ENCODE measurements at regions not wholly inside any gene's neighbourhood (a gene's known extent, or its start where the extent isn't known, plus 50 kb on each side); places are given as distances from the start of the nearest gene placed in this dataset.

GRCh38 chr6:164424489-164424888 is 884.9 kb downstream of the C6orf118 start:
- no peak for DNase-seq

- DNase-seq: no peak
These were observed 890.3 kb downstream of the C6orf118 start for GRCh38 chr6:164419099-164419498.

GRCh38 chr6:164418262-164418588 is 891.2 kb downstream of the C6orf118 start:
- no peak for DNase-seq

GRCh38 chr6:164417537-164418261 is 891.7 kb downstream of the C6orf118 start:
- no peak for DNase-seq

DNA sequence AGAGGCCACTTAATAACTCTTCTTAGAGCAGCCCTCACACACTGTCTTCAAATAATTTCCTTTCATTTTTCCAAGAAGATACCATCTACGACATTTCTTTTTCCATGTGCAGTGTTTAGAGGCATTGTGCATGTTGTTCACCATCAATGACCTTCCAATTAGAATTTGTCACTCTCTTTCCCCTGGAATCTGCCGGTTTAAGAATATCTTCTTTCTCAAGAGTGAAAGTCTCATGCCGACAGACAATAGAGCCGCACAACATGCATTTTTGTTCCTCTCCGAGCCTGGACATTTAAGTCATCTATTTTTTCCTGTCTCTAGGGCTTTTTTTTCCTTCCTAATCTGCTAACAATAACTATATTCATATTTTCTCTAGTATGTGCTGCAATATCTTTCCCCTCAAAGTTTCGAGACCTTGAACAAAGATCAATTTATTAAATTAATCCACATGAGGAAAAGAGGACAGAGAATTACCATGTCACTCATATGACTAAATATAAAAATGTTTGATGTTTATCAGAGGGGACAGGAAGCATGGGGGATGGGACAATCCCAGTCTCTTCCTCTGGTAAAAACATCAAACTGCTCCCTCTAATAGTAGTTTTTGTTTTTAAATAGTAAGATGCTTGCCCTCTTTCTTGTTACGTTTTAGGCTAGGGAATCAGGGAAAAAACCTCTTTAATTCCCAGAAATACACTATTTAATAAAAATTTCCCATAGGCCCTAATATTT is 893.4 kb downstream of the C6orf118 start:
- no peak for DNase-seq

DNA sequence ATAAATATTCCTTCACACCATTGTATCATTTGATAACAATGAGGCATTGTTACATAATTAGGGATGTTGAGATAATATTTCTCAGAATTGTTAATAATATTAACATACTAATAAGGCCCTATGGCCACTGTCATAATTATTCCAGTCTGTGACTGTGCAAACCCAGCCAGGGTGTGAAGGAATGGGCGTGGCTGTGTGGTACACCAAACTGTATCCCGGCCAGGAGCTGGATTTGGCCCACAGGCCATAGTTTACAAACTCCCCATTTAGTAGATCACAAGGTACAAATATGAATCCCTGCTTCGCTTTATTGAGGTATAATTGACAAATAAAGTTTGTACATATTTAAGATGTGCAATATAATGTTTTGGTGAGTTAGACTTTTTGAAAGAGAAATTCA is 894.7 kb downstream of the C6orf118 start:
- no peak for DNase-seq

- no peak for DNase-seq
These were observed 896.8 kb downstream of the C6orf118 start for GRCh38 chr6:164412566-164412965.

DNA sequence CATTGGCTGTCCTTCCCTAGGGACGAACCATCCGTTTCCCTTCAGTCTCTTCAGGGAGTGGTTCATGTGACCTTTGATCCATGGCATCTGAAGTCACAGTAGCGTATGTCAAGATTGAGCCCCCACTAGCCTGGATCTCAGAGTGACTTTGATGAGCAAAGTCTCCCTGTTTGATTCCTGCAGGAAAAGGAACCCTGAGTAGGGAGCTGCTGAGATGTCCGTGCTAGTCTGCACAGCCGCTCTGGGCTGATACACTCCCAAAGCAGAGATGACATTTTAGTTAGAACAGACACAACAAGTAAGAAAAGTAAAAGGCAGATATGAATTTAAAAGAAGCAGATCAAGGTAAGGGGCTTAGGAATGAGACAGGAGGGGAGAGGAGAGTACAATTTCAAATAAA is 899.4 kb downstream of the C6orf118 start:
- DNase-seq: no peak

GRCh38 chr6:164409309-164410009 is 899.9 kb downstream of the C6orf118 start:
- no peak for DNase-seq

- no peak for DNase-seq
These were observed 900.5 kb downstream of the C6orf118 start for GRCh38 chr6:164408868-164409267.

- no peak for DNase-seq
These were observed 904.5 kb downstream of the C6orf118 start for GRCh38 chr6:164404812-164405488.

- no peak for DNase-seq
These were observed 907.5 kb downstream of the C6orf118 start for GRCh38 chr6:164401871-164402270.

DNA sequence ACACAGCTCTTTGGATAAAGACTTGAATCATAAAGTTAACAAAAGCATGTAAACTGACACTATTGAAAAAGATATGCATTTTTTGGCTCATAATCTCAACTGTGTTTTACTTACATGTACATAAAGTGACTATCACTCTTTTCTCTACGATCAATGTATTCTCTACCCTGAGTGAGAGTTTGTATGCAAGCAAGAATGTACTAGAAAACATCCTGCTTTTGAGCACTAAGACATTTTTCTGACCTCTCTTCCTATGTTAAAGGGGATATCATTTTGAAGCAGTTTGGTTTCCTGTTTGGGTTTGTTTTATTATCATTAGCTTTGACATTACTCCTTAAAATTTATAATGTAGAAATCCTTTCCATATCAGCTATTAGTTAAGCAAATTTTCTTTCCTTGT is 910.8 kb downstream of the C6orf118 start:
- no peak for DNase-seq

DNA sequence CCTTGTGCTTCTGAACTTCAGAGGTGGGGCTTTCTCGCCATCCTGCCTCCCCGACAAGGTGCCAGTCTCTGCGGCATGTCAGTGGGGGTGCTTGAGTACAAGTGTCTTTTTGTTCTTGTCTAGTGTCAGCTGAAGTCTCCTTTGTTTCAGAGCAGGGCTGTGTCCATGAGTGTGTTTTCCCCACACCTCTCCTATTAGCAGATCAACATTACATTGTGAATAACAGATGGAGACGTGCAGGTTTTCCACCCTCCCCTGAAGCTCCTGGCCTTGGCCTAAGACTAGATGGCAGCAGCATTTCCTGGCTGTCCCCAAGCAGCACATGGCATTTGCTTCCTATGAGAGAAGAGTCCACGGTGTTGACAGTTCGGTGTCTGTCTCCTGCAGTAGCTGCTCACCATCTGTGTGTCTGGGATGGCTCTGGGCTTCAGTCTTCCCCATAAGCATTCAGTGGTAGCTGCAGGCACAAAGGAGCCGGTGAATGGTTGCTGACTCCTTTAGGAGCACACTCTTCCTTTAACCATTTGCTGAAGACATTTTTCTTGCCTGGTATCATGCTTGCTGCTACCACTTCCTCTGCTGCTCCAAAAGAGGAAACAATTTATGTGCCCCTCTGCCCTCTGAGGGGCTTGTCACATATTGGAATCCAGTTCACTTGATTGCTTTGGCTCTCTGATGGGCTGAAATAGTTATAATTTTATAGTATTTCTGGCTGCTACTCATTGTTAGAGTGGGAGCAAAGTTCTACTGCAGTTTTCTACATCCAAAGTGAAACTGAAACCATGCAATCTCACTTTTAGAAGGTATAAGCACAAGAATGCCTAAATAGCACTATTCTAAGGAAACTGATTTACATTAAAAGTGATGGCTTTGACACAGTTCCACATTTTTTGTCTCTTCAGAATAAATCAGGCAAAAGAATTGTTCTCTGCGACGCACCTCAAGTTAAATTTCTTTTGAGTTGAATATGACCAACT is 913.0 kb downstream of the C6orf118 start:
- DNase-seq: no peak

DNA sequence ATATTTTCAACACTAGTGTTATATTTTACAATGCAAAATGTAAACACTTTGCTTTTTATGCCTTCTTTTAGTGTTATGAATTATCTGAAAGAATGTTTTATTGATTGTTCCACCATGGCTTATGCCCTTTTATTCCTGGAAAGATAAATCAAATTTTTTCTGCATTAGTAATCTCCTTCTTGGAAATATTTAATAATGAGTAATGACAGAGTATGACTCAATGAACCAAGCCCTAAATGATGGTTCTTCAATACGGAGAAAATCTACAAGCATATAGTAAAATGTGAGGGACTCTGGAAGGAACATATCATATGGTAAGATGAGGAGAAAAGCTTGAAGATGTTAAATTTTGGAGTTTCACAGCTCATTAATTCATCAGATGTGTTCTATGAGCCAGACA is 929.6 kb downstream of the C6orf118 start:
- DNase-seq: no peak

DNA sequence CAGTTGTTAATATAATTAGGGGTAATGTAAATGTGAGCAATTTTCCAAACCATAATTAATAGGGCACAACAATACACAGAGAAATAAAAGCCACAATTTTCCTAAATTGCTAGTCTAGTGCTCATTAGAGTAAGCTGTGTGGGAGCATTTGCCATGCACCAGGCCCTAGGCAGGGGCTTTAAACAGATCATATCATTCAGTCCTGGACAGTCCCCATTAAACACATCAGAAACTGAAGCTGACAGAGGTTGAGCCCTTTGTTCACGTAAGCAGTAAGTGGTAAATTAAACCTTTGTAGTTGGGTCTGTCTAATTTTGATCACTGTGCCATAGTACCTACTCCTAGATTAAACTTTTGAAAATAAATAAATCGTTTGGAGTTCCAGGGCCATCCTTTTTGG is 931.1 kb downstream of the C6orf118 start:
- DNase-seq: no peak

DNA sequence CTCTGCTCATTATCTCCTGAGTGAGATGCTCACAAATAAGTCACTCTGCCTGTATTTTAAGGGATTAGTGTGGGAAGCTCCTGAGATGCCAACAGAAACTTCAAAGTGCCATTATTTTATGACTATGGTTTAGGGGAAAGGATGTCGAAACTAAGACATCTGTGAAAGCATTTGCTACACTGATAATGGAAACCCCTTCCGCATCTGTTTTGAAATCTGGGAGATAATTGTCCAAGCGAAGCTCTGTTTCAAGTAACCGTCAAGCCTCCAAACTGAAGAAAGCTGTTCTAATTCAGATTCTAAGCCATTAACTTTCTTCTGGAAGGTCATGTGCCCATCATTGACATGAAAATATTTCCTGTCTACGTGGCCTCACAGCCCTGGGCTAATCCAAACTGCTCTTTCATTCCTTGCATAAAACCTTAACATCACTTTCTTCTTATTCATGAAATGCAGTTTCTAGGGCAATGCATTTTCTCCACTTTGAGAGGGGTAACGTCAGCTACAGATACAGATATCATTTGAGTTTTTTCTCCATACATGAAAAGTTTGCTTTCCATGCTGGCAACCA is 932.0 kb downstream of the C6orf118 start:
- no peak for DNase-seq

DNA sequence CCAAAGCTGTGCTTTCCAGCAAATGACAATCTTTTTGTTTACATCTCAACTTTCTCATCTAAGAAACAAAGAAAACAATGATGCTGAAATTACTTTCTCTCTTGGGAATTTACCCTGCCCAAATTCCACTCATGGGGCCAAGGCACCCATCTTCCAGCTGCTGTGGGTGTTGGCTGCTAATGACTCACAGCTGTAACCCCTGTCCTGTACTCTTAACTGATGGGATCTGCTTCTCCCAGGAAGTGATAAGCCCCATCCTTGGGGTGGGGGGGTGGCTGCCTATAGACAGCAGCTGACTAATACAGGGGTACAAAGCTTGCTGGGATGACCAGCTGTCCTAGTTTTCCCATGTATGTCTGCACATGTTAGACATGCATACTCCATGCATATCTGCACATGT is 938.6 kb downstream of the C6orf118 start:
- no peak for DNase-seq

DNA sequence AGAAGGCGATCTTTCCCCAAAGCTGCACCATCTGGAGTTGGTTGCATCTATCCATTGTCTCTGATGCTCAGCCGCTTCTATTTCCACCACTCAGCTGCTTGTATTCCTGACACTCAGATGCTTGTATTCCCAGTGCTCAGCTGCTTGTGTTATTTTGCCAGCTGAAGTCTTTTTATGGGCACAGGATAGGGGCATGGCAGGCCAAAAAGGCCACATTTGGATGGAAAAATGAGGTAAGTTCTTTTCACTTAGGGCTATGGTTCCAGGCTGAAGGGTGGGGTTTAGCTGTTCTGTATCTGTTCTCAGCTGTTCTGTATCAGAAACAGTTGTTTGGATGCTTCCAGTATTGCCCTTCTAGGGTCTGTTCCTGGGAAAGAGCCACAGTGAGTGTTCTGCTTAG is 944.9 kb downstream of the QKI start:
- no peak for DNase-seq

GRCh38 chr6:164359036-164359435 is 944.5 kb downstream of the QKI start:
- no peak for DNase-seq

- DNase-seq: no peak
These were observed 942.3 kb downstream of the QKI start for GRCh38 chr6:164356814-164357213.

DNA sequence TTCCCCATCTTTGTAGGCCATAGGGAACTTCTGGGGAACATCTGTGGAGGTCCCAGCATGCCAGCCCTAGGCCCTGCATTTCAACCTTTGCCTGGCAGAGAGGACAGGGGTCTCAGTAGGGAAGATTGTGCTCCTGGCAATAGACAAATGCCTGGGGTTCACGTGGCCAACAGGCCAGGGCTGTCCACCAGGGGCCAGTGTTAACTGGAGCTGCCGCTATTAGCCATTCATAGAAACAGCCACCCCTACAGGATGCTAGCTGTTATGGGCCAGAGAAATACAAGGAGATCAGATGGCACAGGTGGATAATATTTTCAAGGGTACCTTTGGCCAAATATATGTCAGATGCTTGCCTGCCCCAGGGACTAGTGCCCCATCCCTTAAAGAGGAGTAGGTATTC is 932.9 kb downstream of the QKI start:
- DNase-seq: no peak

All from hematopoietic multipotent progenitor cell treated with erythropoietin and hydrocortisone succinate and interleukin-3 and kit ligand, for 8 days (in vitro differentiated cells).